Ishikawa (cell line): ENCODE measurements at regions not wholly inside any gene's neighbourhood (a gene's known extent, or its start where the extent isn't known, plus 50 kb on each side); places are given as distances from the start of the nearest gene placed in this dataset.

ENCODE experiments used
- CEBPB ChIP-seq: IDR thresholded peaks from 2 replicates; pipeline ENCODE4 v1.6.1; 2012
- CREB1 ChIP-seq: IDR thresholded peaks from 2 replicates; pipeline ENCODE4 v1.6.1; 2012; ENCODE audit warnings: low read depth
- EGR1 ChIP-seq: IDR thresholded peaks from 2 replicates; pipeline ENCODE4 v1.6.1; 2012
- EP300 ChIP-seq: IDR thresholded peaks from 2 replicates; pipeline ENCODE4 v1.6.1; 2012; ENCODE audit warnings: borderline replicate concordance
- FOXM1 ChIP-seq: IDR thresholded peaks from 2 replicates; pipeline ENCODE4 v1.6.1; 2012; ENCODE audit warnings: low read depth, borderline replicate concordance
- NFIC ChIP-seq: IDR thresholded peaks from 2 replicates; pipeline ENCODE4 v1.6.1; 2012
- RAD21 ChIP-seq: IDR thresholded peaks from 2 replicates; pipeline ENCODE4 v1.6.1; 2012; ENCODE audit warnings: low read depth
- TAF1 ChIP-seq: IDR thresholded peaks from 2 replicates; pipeline ENCODE4 v1.6.1; 2012; ENCODE audit warnings: low read depth, mild to moderate bottlenecking
- YY1 ChIP-seq: IDR thresholded peaks from 2 replicates; pipeline ENCODE4 v1.6.1; 2012; ENCODE audit warnings: low read depth
- ZBTB7A ChIP-seq: IDR thresholded peaks from 2 replicates; pipeline ENCODE4 v1.6.1; 2012; ENCODE audit warnings: low read depth
- TF ChIP-seq, protein P1 (sequence below): IDR thresholded peaks from 2 replicates; pipeline ENCODE4 v1.6.1; 2012; ENCODE audit warnings: low read depth, mild to moderate bottlenecking
- TF ChIP-seq, protein P2 (sequence below): IDR thresholded peaks from 2 replicates; pipeline ENCODE4 v1.6.1; 2012
- TF ChIP-seq, protein P3 (sequence below): IDR thresholded peaks from 2 replicates; pipeline ENCODE4 v1.6.1; 2012

DNA sequence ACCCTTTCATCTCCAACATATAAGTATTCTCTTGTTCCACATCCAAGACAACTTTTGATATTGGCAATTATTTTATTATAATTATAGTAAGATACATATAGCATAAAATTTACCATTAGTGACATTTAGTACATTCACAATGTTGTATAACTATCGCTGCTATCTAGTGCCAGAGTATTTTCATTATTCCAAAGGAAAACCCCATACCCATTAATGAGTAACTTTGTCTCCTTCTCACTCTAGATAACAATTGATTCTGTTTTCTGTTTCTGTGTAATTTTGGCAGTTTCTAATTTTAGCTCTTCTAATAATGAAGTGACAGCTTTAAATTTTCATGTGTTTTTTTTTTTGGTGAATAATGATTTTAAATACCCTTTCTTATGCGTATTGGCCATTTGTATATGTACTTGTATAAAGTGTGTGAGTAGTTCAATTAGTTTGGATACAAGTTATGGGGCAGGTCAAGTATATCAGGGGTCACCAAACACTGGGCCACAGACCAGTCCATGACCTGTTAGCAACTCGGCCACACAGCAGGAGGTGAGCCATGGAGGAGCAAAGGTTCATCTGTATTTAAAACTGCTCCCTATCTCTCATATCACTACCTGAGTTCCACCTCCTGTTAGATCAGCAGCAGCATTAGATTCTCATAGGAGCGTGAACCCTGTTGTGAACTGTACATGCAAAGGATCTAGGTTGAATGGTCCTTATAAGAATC is 97.2 kb upstream of the SYT1 start:
- TF ChIP-seq TAF1 (no peak), CEBPB (no peak), CREB1 (no peak), NFIC (no peak), YY1 (no peak), EP300 (no peak), EGR1 (no peak), RAD21 (no peak), FOXM1 (no peak), ZBTB7A (no peak)
- TF ChIP-seq, protein P1, sequence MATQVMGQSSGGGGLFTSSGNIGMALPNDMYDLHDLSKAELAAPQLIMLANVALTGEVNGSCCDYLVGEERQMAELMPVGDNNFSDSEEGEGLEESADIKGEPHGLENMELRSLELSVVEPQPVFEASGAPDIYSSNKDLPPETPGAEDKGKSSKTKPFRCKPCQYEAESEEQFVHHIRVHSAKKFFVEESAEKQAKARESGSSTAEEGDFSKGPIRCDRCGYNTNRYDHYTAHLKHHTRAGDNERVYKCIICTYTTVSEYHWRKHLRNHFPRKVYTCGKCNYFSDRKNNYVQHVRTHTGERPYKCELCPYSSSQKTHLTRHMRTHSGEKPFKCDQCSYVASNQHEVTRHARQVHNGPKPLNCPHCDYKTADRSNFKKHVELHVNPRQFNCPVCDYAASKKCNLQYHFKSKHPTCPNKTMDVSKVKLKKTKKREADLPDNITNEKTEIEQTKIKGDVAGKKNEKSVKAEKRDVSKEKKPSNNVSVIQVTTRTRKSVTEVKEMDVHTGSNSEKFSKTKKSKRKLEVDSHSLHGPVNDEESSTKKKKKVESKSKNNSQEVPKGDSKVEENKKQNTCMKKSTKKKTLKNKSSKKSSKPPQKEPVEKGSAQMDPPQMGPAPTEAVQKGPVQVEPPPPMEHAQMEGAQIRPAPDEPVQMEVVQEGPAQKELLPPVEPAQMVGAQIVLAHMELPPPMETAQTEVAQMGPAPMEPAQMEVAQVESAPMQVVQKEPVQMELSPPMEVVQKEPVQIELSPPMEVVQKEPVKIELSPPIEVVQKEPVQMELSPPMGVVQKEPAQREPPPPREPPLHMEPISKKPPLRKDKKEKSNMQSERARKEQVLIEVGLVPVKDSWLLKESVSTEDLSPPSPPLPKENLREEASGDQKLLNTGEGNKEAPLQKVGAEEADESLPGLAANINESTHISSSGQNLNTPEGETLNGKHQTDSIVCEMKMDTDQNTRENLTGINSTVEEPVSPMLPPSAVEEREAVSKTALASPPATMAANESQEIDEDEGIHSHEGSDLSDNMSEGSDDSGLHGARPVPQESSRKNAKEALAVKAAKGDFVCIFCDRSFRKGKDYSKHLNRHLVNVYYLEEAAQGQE: no peak
- TF ChIP-seq, protein P2, sequence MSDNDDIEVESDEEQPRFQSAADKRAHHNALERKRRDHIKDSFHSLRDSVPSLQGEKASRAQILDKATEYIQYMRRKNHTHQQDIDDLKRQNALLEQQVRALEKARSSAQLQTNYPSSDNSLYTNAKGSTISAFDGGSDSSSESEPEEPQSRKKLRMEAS: no peak
- TF ChIP-seq, protein P3, sequence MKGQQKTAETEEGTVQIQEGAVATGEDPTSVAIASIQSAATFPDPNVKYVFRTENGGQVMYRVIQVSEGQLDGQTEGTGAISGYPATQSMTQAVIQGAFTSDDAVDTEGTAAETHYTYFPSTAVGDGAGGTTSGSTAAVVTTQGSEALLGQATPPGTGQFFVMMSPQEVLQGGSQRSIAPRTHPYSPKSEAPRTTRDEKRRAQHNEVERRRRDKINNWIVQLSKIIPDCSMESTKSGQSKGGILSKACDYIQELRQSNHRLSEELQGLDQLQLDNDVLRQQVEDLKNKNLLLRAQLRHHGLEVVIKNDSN: no peak
